Smooth muscle cell (in vitro differentiated cells): ENCODE measurements at regions not wholly inside any gene's neighbourhood (a gene's known extent, or its start where the extent isn't known, plus 50 kb on each side); places are given as distances from the start of the nearest gene placed in this dataset.
"Not testable (repeated sequence)": the region's sequence is repeated elsewhere in the genome, so short reads cannot be mapped to it uniquely, and the experiment has no call there.

Experiments
- DNase-seq: peaks from one replicate; lab custom pipeline; 2025; ENCODE audit not compliant: unreplicated experiment; lab: John Stamatoyannopoulos, UW
- H2AFZ ChIP-seq: fragments of 200-600 bp; sonication (generic); 2 replicates; pipeline ENCODE4 v1.6.0; 2016; ENCODE audit warnings: antibody characterized with exemption, low read depth, mild to moderate bottlenecking
- H3F3A ChIP-seq: fragments of 200-600 bp; sonication (generic); 2 replicates; pipeline ENCODE4 v1.6.0; 2017; ENCODE audit warnings: antibody characterized with exemption, low read depth
- H3K27ac ChIP-seq: fragments of 200-600 bp; sonication (generic); 2 replicates; pipeline ENCODE4 v1.5.1; 2016; ENCODE audit warnings: low read depth, mild to moderate bottlenecking
- H3K27me3 ChIP-seq: fragments of 200-600 bp; sonication (generic); 2 replicates; pipeline ENCODE4 v1.6.1; 2016; ENCODE audit warnings: low read depth, mild to moderate bottlenecking
- H3K36me3 ChIP-seq: fragments of 200-600 bp; sonication (generic); 2 replicates; pipeline ENCODE4 v1.5.1; 2016; ENCODE audit warnings: low read depth
- H3K4me1 ChIP-seq: fragments of 200-600 bp; sonication (generic); 2 replicates; pipeline ENCODE4 v1.5.1; 2016; ENCODE audit warnings: low read depth
- H3K4me2 ChIP-seq: fragments of 200-600 bp; sonication (generic); 2 replicates; pipeline ENCODE4 v1.6.0; 2016; ENCODE audit warnings: mild to moderate bottlenecking
- H3K4me3 ChIP-seq: fragments of 200-600 bp; sonication (generic); 2 replicates; pipeline ENCODE4 v1.5.1; 2016; ENCODE audit warnings: mild to moderate bottlenecking
- H3K79me2 ChIP-seq: fragments of 200-600 bp; sonication (generic); 2 replicates; pipeline ENCODE4 v1.6.0; 2016; ENCODE audit warnings: low read depth, mild to moderate bottlenecking
- H3K9ac ChIP-seq: fragments of 200-600 bp; sonication (generic); 2 replicates; pipeline ENCODE4 v1.6.0; 2016; ENCODE audit warnings: low read depth
- H3K9me3 ChIP-seq: fragments of 200-600 bp; sonication (generic); replicated peaks from 2 replicates; pipeline ENCODE4 v1.5.1; 2016; ENCODE audit warnings: low read depth
- H4K20me1 ChIP-seq: fragments of 200-600 bp; sonication (generic); 2 replicates; pipeline ENCODE4 v1.6.0; 2016; ENCODE audit warnings: low read depth
- CTCF ChIP-seq: fragments of 200-600 bp; sonication (generic); IDR thresholded peaks from 2 replicates; pipeline ENCODE4 v1.5.1; 2017; ENCODE audit warnings: borderline replicate concordance, mild to moderate bottlenecking, antibody characterized with exemption; ENCODE audit not compliant: insufficient read depth, poor library complexity, severe bottlenecking
- WGBS: methylation state at CpG from one replicate; pipeline ENCODE4 v1.1.7; 2016; ENCODE audit warnings: low lambda C conversion rate; 5-methylcytosine and 5-hydroxymethylcytosine counted together

- Histone ChIP-seq H3K4me3 (no peak overlapping the region), H3K9me3 (no peaks in the 10 kb centered on the region), H3K36me3 (no peaks in the 10 kb centered on the region), H3F3A (no peaks in the 10 kb centered on the region), H4K20me1 (no peaks in the 10 kb centered on the region), H3K9ac (no peak overlapping the region), H3K27me3 (no peaks in the 10 kb centered on the region), H3K27ac (no peak overlapping the region), H3K79me2 (no peaks in the 10 kb centered on the region), H3K4me2 (peak overlapping the region; percentile 15), H3K4me1 (peaks cover 13% of the 10 kb centered on the region), H2AFZ (peak overlapping the region; percentile 87)
- WGBS = 30% methylated on average over 3 of the region's 3 CpGs
- no peak for DNase-seq
- no peak for TF ChIP-seq CTCF
Observed at GRCh38 chr5:71924980-71925379, 182.3 kb upstream of the MAP1B start.

- Histone ChIP-seq H3K27me3 (no peaks in the 10 kb centered on the region), H3K36me3 (no peaks in the 10 kb centered on the region), H3K4me2 (no peak overlapping the region), H2AFZ (no peak overlapping the region), H3K9me3 (no peaks in the 10 kb centered on the region), H3K79me2 (no peaks in the 10 kb centered on the region), H3K9ac (no peak overlapping the region), H4K20me1 (no peaks in the 10 kb centered on the region), H3K4me3 (no peak overlapping the region), H3K27ac (no peak overlapping the region), H3F3A (no peaks in the 10 kb centered on the region), H3K4me1 (peaks cover 13% of the 10 kb centered on the region)
- TF ChIP-seq CTCF = no peak
- WGBS = 65% methylated on average over 4 of the region's 4 CpGs
- DNase-seq = no peak
Observed at GRCh38 chr5:71925608-71926091, 181.6 kb upstream of the MAP1B start.

- Histone ChIP-seq H3K27ac (no peak overlapping the region), H3K4me2 (no peak overlapping the region), H3K27me3 (no peaks in the 10 kb centered on the region), H3K9me3 (no peaks in the 10 kb centered on the region), H3F3A (no peaks in the 10 kb centered on the region), H3K9ac (no peak overlapping the region), H3K79me2 (no peaks in the 10 kb centered on the region), H3K4me3 (no peak overlapping the region), H2AFZ (no peak overlapping the region), H3K4me1 (peaks cover 3% of the 10 kb centered on the region), H3K36me3 (no peaks in the 10 kb centered on the region), H4K20me1 (no peaks in the 10 kb centered on the region)
- 86% methylated on average over 3 of the region's 3 CpGs for WGBS
- DNase-seq = no peak
- no peak for TF ChIP-seq CTCF
Observed at GRCh38 chr5:71929003-71929402, 178.3 kb upstream of the MAP1B start.

- H3K9ac ChIP-seq, H4K20me1 ChIP-seq, H3K27ac ChIP-seq, H3K4me3 ChIP-seq, DNase-seq, H3K4me1 ChIP-seq, H2AFZ ChIP-seq, H3K4me2 ChIP-seq, H3K36me3 ChIP-seq, H3K9me3 ChIP-seq, H3K79me2 ChIP-seq, H3K27me3 ChIP-seq, H3F3A ChIP-seq: not testable (repeated sequence)
Observed at GRCh38 chr5:71930554-71930953, 176.7 kb upstream of the MAP1B start.
